Ishikawa (cell line): ENCODE measurements at regions not wholly inside any gene's neighbourhood (a gene's known extent, or its start where the extent isn't known, plus 50 kb on each side); places are given as distances from the start of the nearest gene placed in this dataset.

ENCODE experiments used
- CEBPB ChIP-seq: IDR thresholded peaks from 2 replicates; pipeline ENCODE4 v1.6.1; 2012
- CREB1 ChIP-seq: IDR thresholded peaks from 2 replicates; pipeline ENCODE4 v1.6.1; 2012; ENCODE audit warnings: low read depth
- EGR1 ChIP-seq: IDR thresholded peaks from 2 replicates; pipeline ENCODE4 v1.6.1; 2012
- EP300 ChIP-seq: IDR thresholded peaks from 2 replicates; pipeline ENCODE4 v1.6.1; 2012; ENCODE audit warnings: borderline replicate concordance
- FOXM1 ChIP-seq: IDR thresholded peaks from 2 replicates; pipeline ENCODE4 v1.6.1; 2012; ENCODE audit warnings: low read depth, borderline replicate concordance
- MAX ChIP-seq: IDR thresholded peaks from 2 replicates; pipeline ENCODE4 v1.6.1; 2012
- NFIC ChIP-seq: IDR thresholded peaks from 2 replicates; pipeline ENCODE4 v1.6.1; 2012
- RAD21 ChIP-seq: IDR thresholded peaks from 2 replicates; pipeline ENCODE4 v1.6.1; 2012; ENCODE audit warnings: low read depth
- REST ChIP-seq: IDR thresholded peaks from 2 replicates; pipeline ENCODE4 v1.6.1; 2012; ENCODE audit warnings: low read depth, mild to moderate bottlenecking
- TAF1 ChIP-seq: IDR thresholded peaks from 2 replicates; pipeline ENCODE4 v1.6.1; 2012; ENCODE audit warnings: low read depth, mild to moderate bottlenecking
- TCF12 ChIP-seq: IDR thresholded peaks from 2 replicates; pipeline ENCODE4 v1.6.1; 2012; ENCODE audit warnings: low read depth
- TEAD4 ChIP-seq: IDR thresholded peaks from 2 replicates; pipeline ENCODE4 v1.6.1; 2012
- USF1 ChIP-seq: IDR thresholded peaks from 2 replicates; pipeline ENCODE4 v1.6.1; 2012
- YY1 ChIP-seq: IDR thresholded peaks from 2 replicates; pipeline ENCODE4 v1.6.1; 2012; ENCODE audit warnings: low read depth
- ZBTB7A ChIP-seq: IDR thresholded peaks from 2 replicates; pipeline ENCODE4 v1.6.1; 2012; ENCODE audit warnings: low read depth

- TF ChIP-seq YY1 (no peak), EP300 (no peak), CEBPB (no peak), MAX (no peak), RAD21 (no peak), REST (no peak), TAF1 (no peak), ZBTB7A (no peak), CREB1 (no peak)
Observed at GRCh38 chr12:88416155-88416554, 164.1 kb downstream of the KITLG start.

- TF ChIP-seq FOXM1, result no peak
- TF ChIP-seq CREB1, result no peak
- TF ChIP-seq YY1, result no peak
- no peak for TF ChIP-seq REST
- no peak for TF ChIP-seq RAD21
- no peak for TF ChIP-seq TAF1
- no peak for TF ChIP-seq CEBPB
- no peak for TF ChIP-seq NFIC
- TF ChIP-seq EGR1, result no peak
- no peak for TF ChIP-seq USF1
Observed at GRCh38 chr12:88416786-88417185, 163.5 kb downstream of the KITLG start.

GRCh38 chr12:88417531-88417930 lies 162.7 kb downstream of the KITLG start:
- no peak for TF ChIP-seq TAF1

GRCh38 chr12:88418856-88419497 lies 161.3 kb downstream of the KITLG start:
- no peak for TF ChIP-seq TEAD4

GRCh38 chr12:88419794-88420193 lies 160.5 kb downstream of the KITLG start:
- no peak for TF ChIP-seq ZBTB7A
- TF ChIP-seq RAD21, result no peak
- no peak for TF ChIP-seq EP300
- no peak for TF ChIP-seq TAF1
- no peak for TF ChIP-seq TEAD4
- no peak for TF ChIP-seq YY1
- no peak for TF ChIP-seq CEBPB
- no peak for TF ChIP-seq NFIC
- no peak for TF ChIP-seq CREB1
- TF ChIP-seq FOXM1, result no peak
- TF ChIP-seq REST, result no peak
- no peak for TF ChIP-seq EGR1
- no peak for TF ChIP-seq USF1
- no peak for TF ChIP-seq MAX

GRCh38 chr12:88420457-88420856 lies 159.8 kb downstream of the KITLG start:
- no peak for TF ChIP-seq RAD21
- TF ChIP-seq REST, result no peak
- TF ChIP-seq EGR1, result no peak
- TF ChIP-seq YY1, result no peak
- TF ChIP-seq TEAD4, result no peak
- TF ChIP-seq MAX, result no peak
- TF ChIP-seq FOXM1, result no peak
- TF ChIP-seq CREB1, result no peak
- no peak for TF ChIP-seq ZBTB7A
- TF ChIP-seq TAF1, result no peak
- no peak for TF ChIP-seq TCF12
